ENCODE measurements at regions not wholly inside any gene's neighbourhood (a gene's known extent, or its start where the extent isn't known, plus 50 kb on each side); places are given as distances from the start of the nearest gene placed in this dataset.

- H3K27ac ChIP-seq = no peak overlapping the region
- ATAC-seq (replicated peaks in 6 of 8) = peak in 2 of 8 experiments; percentile 19 to 28
- 26 to 92% (median 62%) methylated on average over 1 to 2 of the region's 2 CpGs for WGBS, 10 experiments
- no peak overlapping the region for H3K4me3 ChIP-seq
- no peaks in the 10 kb centered on the region for H3K4me1 ChIP-seq (replicated peaks in 1 of 2)
- in situ Hi-C loops (cut with MboI; ENCODE audit: low pct_unique_long_range_greater_than_20kb in 2 of 9, low sequenced_read_pairs in 9 of 9, unreplicated experiment in 9 of 9) = no loop called here
These were observed 639.6 kb downstream of the CETN3 start for GRCh38 chr5:89769975-89770374.

- Histone ChIP-seq H3K27ac (no peak overlapping the region), H3K4me1 (replicated peaks in 1 of 2) (no peaks in the 10 kb centered on the region), H3K4me3 (no peak overlapping the region)
- in situ Hi-C loops (cut with MboI; ENCODE audit: low pct_unique_long_range_greater_than_20kb in 2 of 9, low sequenced_read_pairs in 9 of 9, unreplicated experiment in 9 of 9) = no loop called here
- peak in 3 of 8 experiments; percentile 77 to 95 (median 78) for ATAC-seq (replicated peaks in 6 of 8)
- 0 to 92% (median 56%) methylated on average over 1 of the region's 1 CpG; no CpG with 5 or more reads in 4 of the 10 experiments for WGBS, 10 experiments
These were observed 649.8 kb downstream of the CETN3 start for GRCh38 chr5:89759802-89760201.

- no peak overlapping the region for H3K4me3 ChIP-seq
- H3K27ac ChIP-seq = no peak overlapping the region
- ATAC-seq (replicated peaks in 6 of 8) = peak in 3 of 8 experiments; percentile 26 to 73 (median 73)
- in situ Hi-C loops (cut with MboI; ENCODE audit: low pct_unique_long_range_greater_than_20kb in 2 of 9, low sequenced_read_pairs in 9 of 9, unreplicated experiment in 9 of 9) = no loop called here
- no peaks in the 10 kb centered on the region for H3K4me1 ChIP-seq (replicated peaks in 1 of 2)
These were observed 651.4 kb downstream of the CETN3 start for GRCh38 chr5:89758146-89758545.

- in situ Hi-C loops (cut with MboI; ENCODE audit: low pct_unique_long_range_greater_than_20kb in 2 of 9, low sequenced_read_pairs in 9 of 9, unreplicated experiment in 9 of 9) = no loop called here
- no peaks in the 10 kb centered on the region for H3K4me1 ChIP-seq (replicated peaks in 1 of 2)
- no peak for ATAC-seq (replicated peaks in 6 of 8)
- 61 to 100% (median 87%) methylated on average over 1 to 5 of the region's 5 CpGs for WGBS, 10 experiments
- H3K27ac ChIP-seq = no peak overlapping the region
- no peak overlapping the region for H3K4me3 ChIP-seq
These were observed 652.6 kb downstream of the CETN3 start for GRCh38 chr5:89756955-89757354.

GRCh38 chr5:89755024-89755423 is 654.5 kb downstream of the CETN3 start:
- ATAC-seq (replicated peaks in 6 of 8) = no peak
- in situ Hi-C loops (cut with MboI; ENCODE audit: low pct_unique_long_range_greater_than_20kb in 2 of 9, low sequenced_read_pairs in 9 of 9, unreplicated experiment in 9 of 9) = no loop called here
- 20 to 85% (median 71%) methylated on average over 1 to 2 of the region's 2 CpGs; no CpG with 5 or more reads in 2 of the 10 experiments for WGBS, 10 experiments
- no peak overlapping the region for H3K27ac ChIP-seq
- H3K4me1 ChIP-seq (replicated peaks in 1 of 2) = no peaks in the 10 kb centered on the region
- no peak overlapping the region for H3K4me3 ChIP-seq

- 13 to 96% (median 73%) methylated on average over 1 to 2 of the region's 2 CpGs; no CpG with 5 or more reads in 2 of the 10 experiments for WGBS, 10 experiments
- in situ Hi-C loops (cut with MboI; ENCODE audit: low pct_unique_long_range_greater_than_20kb in 2 of 9, low sequenced_read_pairs in 9 of 9, unreplicated experiment in 9 of 9) = no loop called here
These were observed 674.5 kb downstream of the CETN3 start for GRCh38 chr5:89735082-89735481.

GRCh38 chr5:89733772-89734171 is 675.8 kb downstream of the CETN3 start:
- in situ Hi-C loops (cut with MboI; ENCODE audit: low pct_unique_long_range_greater_than_20kb in 2 of 9, low sequenced_read_pairs in 9 of 9, unreplicated experiment in 9 of 9) = no loop called here
- no peak for ATAC-seq (replicated peaks in 6 of 8)
- H3K4me3 ChIP-seq = no peak overlapping the region
- no peaks in the 10 kb centered on the region for H3K4me1 ChIP-seq (replicated peaks in 1 of 2)
- no peak overlapping the region for H3K27ac ChIP-seq
- 50 to 100% (median 78%) methylated on average over 1 of the region's 1 CpG; no CpG with 5 or more reads in 1 of the 10 experiments for WGBS, 10 experiments

More at GRCh38 chr5:89735082-89735481, 674.5 kb downstream of the CETN3 start:
- H3K4me1 ChIP-seq (replicated peaks in 1 of 2) = no peaks in the 10 kb centered on the region
- no peak overlapping the region for H3K4me3 ChIP-seq
- ATAC-seq (replicated peaks in 6 of 8) = no peak
- no peak overlapping the region for H3K27ac ChIP-seq

- H3K4me3 ChIP-seq = no peak overlapping the region
- no peaks in the 10 kb centered on the region for H3K4me1 ChIP-seq (replicated peaks in 1 of 2)
- WGBS, 10 experiments = 71 to 100% (median 100%) methylated on average over 1 to 2 of the region's 2 CpGs
- in situ Hi-C loops (cut with MboI; ENCODE audit: low pct_unique_long_range_greater_than_20kb in 2 of 9, low sequenced_read_pairs in 9 of 9, unreplicated experiment in 9 of 9) = no loop called here
- ATAC-seq (replicated peaks in 6 of 8) = peak in 2 of 8 experiments; percentile 26 to 53
- no peak overlapping the region for H3K27ac ChIP-seq
These were observed 679.8 kb downstream of the CETN3 start for GRCh38 chr5:89729623-89730301.

- Histone ChIP-seq H3K4me1 (replicated peaks in 1 of 2) (no peaks in the 10 kb centered on the region), H3K4me3 (no peak overlapping the region), H3K27ac (no peak overlapping the region)
- ATAC-seq (replicated peaks in 6 of 8) = no peak
- in situ Hi-C loops (cut with MboI; ENCODE audit: low pct_unique_long_range_greater_than_20kb in 2 of 9, low sequenced_read_pairs in 9 of 9, unreplicated experiment in 9 of 9) = no loop called here
- whole genome bisulfite sequencing, 10 experiments = 14 to 95% (median 80%) methylated on average over 2 to 5 of the region's 5 CpGs
These were observed 680.8 kb downstream of the CETN3 start for GRCh38 chr5:89728750-89729149.

- ATAC-seq (replicated peaks in 6 of 8) = no peak
- 75 to 100% (median 86%) methylated on average over 1 to 2 of the region's 2 CpGs; no CpG with 5 or more reads in 4 of the 10 experiments for WGBS, 10 experiments
- H3K4me1 ChIP-seq (replicated peaks in 1 of 2) = no peaks in the 10 kb centered on the region
- H3K4me3 ChIP-seq = no peak overlapping the region
- in situ Hi-C loops (cut with MboI; ENCODE audit: low pct_unique_long_range_greater_than_20kb in 2 of 9, low sequenced_read_pairs in 9 of 9, unreplicated experiment in 9 of 9) = no loop called here
- H3K27ac ChIP-seq = no peak overlapping the region
These were observed 681.4 kb downstream of the CETN3 start for GRCh38 chr5:89728134-89728533.

GRCh38 chr5:89724379-89725095 is 685.0 kb downstream of the CETN3 start:
- 90 to 100% (median 95%) methylated on average over 1 to 7 of the region's 7 CpGs; no CpG with 5 or more reads in 3 of the 10 experiments for WGBS, 10 experiments
- in situ Hi-C loops (cut with MboI; ENCODE audit: low pct_unique_long_range_greater_than_20kb in 2 of 9, low sequenced_read_pairs in 9 of 9, unreplicated experiment in 9 of 9) = no loop called here

GRCh38 chr5:89723907-89724306 is 685.6 kb downstream of the CETN3 start:
- WGBS, 10 experiments = 29 to 96% (median 66%) methylated on average over 1 to 2 of the region's 2 CpGs; no CpG with 5 or more reads in 2 of the 10 experiments
- no peak overlapping the region for H3K27ac ChIP-seq
- no peak for ATAC-seq (replicated peaks in 6 of 8)

More at GRCh38 chr5:89724379-89725095, 685.0 kb downstream of the CETN3 start:
- no peak for ATAC-seq (replicated peaks in 6 of 8)
- H3K4me1 ChIP-seq (replicated peaks in 1 of 2) = no peaks in the 10 kb centered on the region
- H3K27ac ChIP-seq = no peak overlapping the region
- no peak overlapping the region for H3K4me3 ChIP-seq

GRCh38 chr5:89722538-89722937 is 687.0 kb downstream of the CETN3 start:
- WGBS, 10 experiments = 57 to 100% (median 94%) methylated on average over 1 to 4 of the region's 4 CpGs
- in situ Hi-C loops (cut with MboI; ENCODE audit: low pct_unique_long_range_greater_than_20kb in 2 of 9, low sequenced_read_pairs in 9 of 9, unreplicated experiment in 9 of 9) = no loop called here
- ATAC-seq (replicated peaks in 6 of 8) = peak in 2 of 8 experiments; percentile 43 to 45
- Histone ChIP-seq H3K4me3 (no peak overlapping the region), H3K27ac (no peak overlapping the region), H3K4me1 (replicated peaks in 1 of 2) (no peaks in the 10 kb centered on the region)

More at GRCh38 chr5:89723907-89724306, 685.6 kb downstream of the CETN3 start:
- in situ Hi-C loops (cut with MboI; ENCODE audit: low pct_unique_long_range_greater_than_20kb in 2 of 9, low sequenced_read_pairs in 9 of 9, unreplicated experiment in 9 of 9) = no loop called here
- Histone ChIP-seq H3K4me3 (no peak overlapping the region), H3K4me1 (replicated peaks in 1 of 2) (no peaks in the 10 kb centered on the region)
